Prostate gland (tissue), 2 donors: ENCODE measurements at regions not wholly inside any gene's neighbourhood (a gene's known extent, or its start where the extent isn't known, plus 50 kb on each side); places are given as distances from the start of the nearest gene placed in this dataset.
A peak's percentile ranks its signal among the peaks of the same experiment; 100 is the strongest.

Experiments used
- DNase-seq: peaks from one replicate; pipeline ENCODE4 v3.0.0-alpha.2; 2019; ENCODE audit warnings: low spot score
- H3K27ac ChIP-seq, 2 donors: fragments of 200-600 bp; sonication (generic); 2 replicates each; pipeline ENCODE4 v1.5.1; 2017 to 2019
- H3K27me3 ChIP-seq: fragments of 200-600 bp; sonication (generic); replicated peaks from 2 replicates; pipeline ENCODE4 v1.5.1; 2019; ENCODE audit not compliant: insufficient read depth
- H3K36me3 ChIP-seq, 2 donors: fragments of 200-600 bp; sonication (generic); 1 replicate in 1 of 2; 2 replicates in 1 of 2; pipeline versions ENCODE4 v1.5.1 to v1.8.1; 2017 to 2019
- H3K4me1 ChIP-seq: fragments of 200-600 bp; sonication (generic); replicated peaks from 2 replicates; pipeline ENCODE4 v1.5.1; 2019
- H3K4me3 ChIP-seq, 2 donors: fragments of 200-600 bp; sonication (generic); 2 replicates each; pipeline ENCODE4 v1.5.1; 2017 to 2019
- H3K9me3 ChIP-seq: fragments of 200-600 bp; sonication (generic); 2 replicates; pipeline ENCODE4 v1.5.1; 2017
- POLR2A ChIP-seq: fragments of 450-650 bp; IDR thresholded peaks from one replicate; pipeline ENCODE4 v1.6.1; 2016; ENCODE audit warnings: antibody characterized with exemption, mild to moderate bottlenecking
- POLR2AphosphoS5 ChIP-seq: sonication (generic); formaldehyde crosslinking; IDR thresholded peaks from one replicate; pipeline ENCODE4 v1.6.1; 2017; ENCODE audit warnings: antibody characterized with exemption
- WGBS: methylation state at CpG from one replicate; pipeline ENCODE4 v1.1.5; 2018; 5-methylcytosine and 5-hydroxymethylcytosine counted together
- intact Hi-C: fragments of 100-400 bp; cut with DNase I; formaldehyde crosslinking; loops from one replicate; pipeline ENCODE4 v1.14.2; 2022
- TF ChIP-seq, protein P1 (sequence below), 4 experiments: fragments of 200-600 bp in 2 of 4; fragments of 450-650 bp in 2 of 4; sonication (generic) in 2 of 4; IDR thresholded peaks; 1 replicate in 3 of 4; 2 replicates in 1 of 4; pipeline ENCODE4 v1.5.1; 2016 to 2019; ENCODE audit warnings: antibody characterized with exemption in 4 of 4, mild to moderate bottlenecking in 2 of 4, moderate library complexity in 2 of 4

DNA sequence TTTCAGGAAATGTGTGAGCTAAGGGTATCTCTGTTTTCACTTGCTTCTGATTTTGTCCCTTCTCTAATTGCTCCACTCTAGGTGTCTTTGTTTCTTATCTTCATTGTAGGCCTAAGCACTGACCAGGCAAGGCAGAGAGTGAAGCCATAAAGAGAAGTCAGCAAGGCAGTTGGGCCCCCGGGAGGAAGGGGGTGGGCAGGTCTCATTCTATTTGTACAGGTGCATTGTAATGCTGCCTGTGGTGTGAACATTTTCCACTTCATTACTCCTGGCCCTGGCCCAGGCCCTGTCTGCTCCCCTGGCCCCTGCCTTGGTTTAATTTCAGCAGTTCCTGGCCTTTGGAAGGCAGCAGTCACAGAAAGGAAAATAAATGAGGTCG lies 86.4 kb upstream of the JUN start:
- no peaks in the 10 kb centered on the region for H3K36me3 ChIP-seq
- no peaks in the 10 kb centered on the region for H3K9me3 ChIP-seq
- H3K27ac ChIP-seq, result no peak overlapping the region
- H3K27me3 ChIP-seq, result no peaks in the 10 kb centered on the region
- DNase-seq, result no peak
- H3K4me3 ChIP-seq, result no peak overlapping the region
- H3K4me1 ChIP-seq, result peaks cover 7% of the 10 kb centered on the region
- WGBS, result 37% methylated on average over 2 of the region's 2 CpGs
- intact Hi-C loops, result no loop called here
- TF ChIP-seq POLR2AphosphoS5 (no peak), POLR2A (no peak)
- TF ChIP-seq, protein P1, sequence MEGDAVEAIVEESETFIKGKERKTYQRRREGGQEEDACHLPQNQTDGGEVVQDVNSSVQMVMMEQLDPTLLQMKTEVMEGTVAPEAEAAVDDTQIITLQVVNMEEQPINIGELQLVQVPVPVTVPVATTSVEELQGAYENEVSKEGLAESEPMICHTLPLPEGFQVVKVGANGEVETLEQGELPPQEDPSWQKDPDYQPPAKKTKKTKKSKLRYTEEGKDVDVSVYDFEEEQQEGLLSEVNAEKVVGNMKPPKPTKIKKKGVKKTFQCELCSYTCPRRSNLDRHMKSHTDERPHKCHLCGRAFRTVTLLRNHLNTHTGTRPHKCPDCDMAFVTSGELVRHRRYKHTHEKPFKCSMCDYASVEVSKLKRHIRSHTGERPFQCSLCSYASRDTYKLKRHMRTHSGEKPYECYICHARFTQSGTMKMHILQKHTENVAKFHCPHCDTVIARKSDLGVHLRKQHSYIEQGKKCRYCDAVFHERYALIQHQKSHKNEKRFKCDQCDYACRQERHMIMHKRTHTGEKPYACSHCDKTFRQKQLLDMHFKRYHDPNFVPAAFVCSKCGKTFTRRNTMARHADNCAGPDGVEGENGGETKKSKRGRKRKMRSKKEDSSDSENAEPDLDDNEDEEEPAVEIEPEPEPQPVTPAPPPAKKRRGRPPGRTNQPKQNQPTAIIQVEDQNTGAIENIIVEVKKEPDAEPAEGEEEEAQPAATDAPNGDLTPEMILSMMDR (IDR thresholded peaks at IDR 0.05), result no peak

DNA sequence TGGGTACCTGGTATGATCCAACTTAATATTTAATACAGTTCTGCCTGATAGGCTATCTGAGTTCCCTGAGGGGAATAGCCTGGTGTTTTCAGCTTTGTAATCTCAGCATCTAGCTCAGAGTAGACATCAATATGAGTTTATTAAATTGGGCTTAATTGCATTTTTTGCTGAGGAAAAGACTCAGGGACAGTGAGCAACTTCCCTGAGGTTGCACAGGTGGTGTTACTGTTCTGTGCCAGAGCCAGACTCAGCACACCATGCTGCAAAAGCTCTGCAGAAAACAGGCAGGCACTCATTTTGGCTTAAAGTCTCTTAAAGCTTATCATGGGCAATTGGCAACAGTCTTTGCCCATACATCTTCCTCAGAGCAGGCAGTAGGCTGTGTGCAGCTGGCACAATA lies 90.5 kb upstream of the JUN start:
- H3K4me3 ChIP-seq, result no peak overlapping the region
- TF ChIP-seq POLR2A (no peak), POLR2AphosphoS5 (no peak)
- TF ChIP-seq, protein P1 (IDR thresholded peaks at IDR 0.05), result no peak
- no peak for DNase-seq
- intact Hi-C loops, result no loop called here
- no peak overlapping the region for H3K27ac ChIP-seq
- H3K4me1 ChIP-seq, result peaks cover 8% of the 10 kb centered on the region
- no peaks in the 10 kb centered on the region for H3K36me3 ChIP-seq
- no peaks in the 10 kb centered on the region for H3K9me3 ChIP-seq
- no peaks in the 10 kb centered on the region for H3K27me3 ChIP-seq

DNA sequence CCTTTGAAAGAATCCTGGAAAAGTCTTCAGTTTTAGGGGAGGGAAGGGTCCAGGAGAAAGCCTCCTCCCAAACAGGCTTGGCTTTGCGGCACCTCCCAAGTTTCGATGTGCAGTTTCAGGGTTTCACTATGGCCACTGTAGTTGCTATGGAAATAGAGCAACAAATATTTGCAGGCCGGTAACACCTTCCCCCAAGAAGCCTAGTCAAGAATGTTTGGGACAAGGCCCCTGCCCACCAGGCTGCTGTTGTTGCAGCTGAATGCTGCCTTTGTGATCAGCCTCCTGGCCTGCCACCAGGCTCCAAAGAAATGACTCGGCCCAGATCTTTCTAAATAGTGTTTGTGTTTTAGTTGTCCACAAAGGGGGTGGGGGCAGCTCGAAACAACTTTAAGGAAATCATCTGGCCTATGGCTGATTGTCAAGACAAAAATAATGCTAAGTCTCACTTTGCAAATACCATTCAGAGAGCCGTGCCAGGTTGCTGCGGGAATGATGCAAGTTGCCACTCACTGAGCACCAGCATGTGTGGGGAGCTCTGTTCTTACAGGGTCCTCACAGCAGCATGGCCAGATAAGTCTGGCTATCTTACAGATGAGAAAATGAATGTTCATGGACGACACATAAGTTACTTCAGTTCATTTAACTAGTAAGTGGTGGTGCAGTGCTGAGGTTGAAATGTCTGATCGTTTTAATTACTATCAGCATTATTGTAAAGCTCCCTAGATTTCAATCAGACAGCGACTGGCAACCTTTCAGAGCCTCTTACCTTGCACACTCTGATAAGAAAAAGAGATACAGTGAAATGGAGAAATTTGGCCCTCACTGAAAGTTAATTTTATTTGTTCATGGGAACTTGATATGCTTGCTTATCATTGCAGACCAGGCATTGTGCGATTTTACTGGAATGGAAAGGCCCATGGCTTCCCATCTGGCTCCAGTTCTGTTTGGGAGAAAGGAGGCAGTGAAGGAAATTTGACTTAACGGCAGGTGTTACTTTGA lies 91.2 kb upstream of the JUN start:
- WGBS, result 27% methylated on average over 12 of the region's 12 CpGs
- Histone ChIP-seq H3K27ac (peak overlapping the region; percentile 6 to 35), H3K4me3 (no peak overlapping the region), H3K4me1 (peaks cover 8% of the 10 kb centered on the region), H3K36me3 (no peaks in the 10 kb centered on the region), H3K9me3 (no peaks in the 10 kb centered on the region), H3K27me3 (no peaks in the 10 kb centered on the region)
- intact Hi-C loops, result no loop called here
- TF ChIP-seq, protein P1 (IDR thresholded peaks at IDR 0.05), result no peak
- TF ChIP-seq POLR2A (no peak), POLR2AphosphoS5 (no peak)
- no peak for DNase-seq

- H3K36me3 ChIP-seq, result no peaks in the 10 kb centered on the region
- no peak overlapping the region for H3K27ac ChIP-seq
- intact Hi-C loops, result no loop called here
- peaks cover 8% of the 10 kb centered on the region for H3K4me1 ChIP-seq
- no peaks in the 10 kb centered on the region for H3K9me3 ChIP-seq
- TF ChIP-seq POLR2A (no peak), POLR2AphosphoS5 (no peak)
- TF ChIP-seq, protein P1 (IDR thresholded peaks at IDR 0.05), result no peak
- WGBS, result 98% methylated on average over 2 of the region's 2 CpGs
- H3K4me3 ChIP-seq, result no peak overlapping the region
- no peak for DNase-seq
- no peaks in the 10 kb centered on the region for H3K27me3 ChIP-seq
Observed at GRCh38 chr1:58879464-58879863, 95.6 kb upstream of the JUN start.

DNA sequence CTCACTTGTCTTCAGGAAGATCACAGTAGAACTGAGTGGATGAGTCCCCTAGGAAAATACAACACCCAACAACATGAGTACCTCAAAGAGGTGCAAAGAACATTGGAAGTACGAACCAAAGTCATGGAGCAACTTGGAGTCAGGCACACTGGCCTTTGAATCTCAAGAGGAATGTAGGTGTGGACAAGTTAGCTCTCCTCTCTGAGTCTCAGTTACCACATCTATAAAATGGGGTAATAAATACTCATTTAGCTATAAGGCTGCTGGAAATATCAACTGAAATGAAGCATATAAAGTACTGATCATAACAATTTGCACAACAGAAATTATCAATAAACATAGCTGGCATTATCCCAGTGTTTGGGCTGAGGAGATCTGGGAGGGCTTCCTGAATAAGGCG lies 96.7 kb upstream of the JUN start:
- no peak overlapping the region for H3K4me3 ChIP-seq
- TF ChIP-seq POLR2A (no peak), POLR2AphosphoS5 (no peak)
- TF ChIP-seq, protein P1 (IDR thresholded peaks at IDR 0.05), result no peak
- no peaks in the 10 kb centered on the region for H3K36me3 ChIP-seq
- H3K9me3 ChIP-seq, result no peaks in the 10 kb centered on the region
- no peaks in the 10 kb centered on the region for H3K27me3 ChIP-seq
- whole genome bisulfite sequencing, result 92% methylated on average over 2 of the region's 2 CpGs
- intact Hi-C loops, result no loop called here
- no peak for DNase-seq
- H3K27ac ChIP-seq, result no peak overlapping the region
- peaks cover 7% of the 10 kb centered on the region for H3K4me1 ChIP-seq
